ENCODE measurements at regions not wholly inside any gene's neighbourhood (a gene's known extent, or its start where the extent isn't known, plus 50 kb on each side); places are given as distances from the start of the nearest gene placed in this dataset.

- Histone ChIP-seq H3K4me1 (ENCODE audit: control insufficient read depth, insufficient read depth, low read length) (no peaks in the 10 kb centered on the region), H3K9ac (ENCODE audit: low read depth, low read length) (no peak overlapping the region), H3K4me2 (ENCODE audit: low read length) (no peak overlapping the region), H3K27me3 (ENCODE audit: control insufficient read depth, insufficient read depth, low read length) (no peaks in the 10 kb centered on the region), H3K36me3 (ENCODE audit: insufficient read depth, low read length) (no peaks in the 10 kb centered on the region), H3K4me3 (ENCODE audit: low read length) (no peak overlapping the region), H3K9me3 (replicated peaks; ENCODE audit: low read length) (no peaks in the 10 kb centered on the region)
These were observed 427.0 kb upstream of the RBMS3 start for GRCh38 chr3:28853830-28854229.

GRCh38 chr3:28856796-28857195 lies 424.1 kb upstream of the RBMS3 start:
- Histone ChIP-seq H3K4me3 (ENCODE audit: low read length) (no peak overlapping the region), H3K27me3 (ENCODE audit: control insufficient read depth, insufficient read depth, low read length) (no peaks in the 10 kb centered on the region), H3K9me3 (replicated peaks; ENCODE audit: low read length) (no peaks in the 10 kb centered on the region), H3K4me2 (ENCODE audit: low read length) (no peak overlapping the region), H3K4me1 (ENCODE audit: control insufficient read depth, insufficient read depth, low read length) (peaks cover 20% of the 10 kb centered on the region), H3K9ac (ENCODE audit: low read depth, low read length) (no peak overlapping the region), H3K36me3 (ENCODE audit: insufficient read depth, low read length) (no peaks in the 10 kb centered on the region)

GRCh38 chr3:28859897-28860296 lies 421.0 kb upstream of the RBMS3 start:
- Histone ChIP-seq H3K27me3 (ENCODE audit: control insufficient read depth, insufficient read depth, low read length) (no peaks in the 10 kb centered on the region), H3K4me2 (ENCODE audit: low read length) (peak overlapping the region; percentile 50), H3K4me1 (ENCODE audit: control insufficient read depth, insufficient read depth, low read length) (peaks cover 20% of the 10 kb centered on the region), H3K4me3 (ENCODE audit: low read length) (no peak overlapping the region), H3K36me3 (ENCODE audit: insufficient read depth, low read length) (no peaks in the 10 kb centered on the region), H3K9ac (ENCODE audit: low read depth, low read length) (peak overlapping the region; percentile 53), H3K9me3 (replicated peaks; ENCODE audit: low read length) (no peaks in the 10 kb centered on the region)

- no peaks in the 10 kb centered on the region for H3K27me3 ChIP-seq (ENCODE audit: control insufficient read depth, insufficient read depth, low read length)
- H3K4me3 ChIP-seq (ENCODE audit: low read length), result peak overlapping the region; percentile 6
These were observed 420.6 kb upstream of the RBMS3 start for GRCh38 chr3:28860307-28860706.

GRCh38 chr3:28863186-28863585 lies 417.7 kb upstream of the RBMS3 start:
- no peaks in the 10 kb centered on the region for H3K36me3 ChIP-seq (ENCODE audit: insufficient read depth, low read length)
- peak overlapping the region; percentile 68 for H3K4me2 ChIP-seq (ENCODE audit: low read length)
- no peaks in the 10 kb centered on the region for H3K27me3 ChIP-seq (ENCODE audit: control insufficient read depth, insufficient read depth, low read length)
- peak overlapping the region; percentile 5 for H3K9ac ChIP-seq (ENCODE audit: low read depth, low read length)
- no peak overlapping the region for H3K4me3 ChIP-seq (ENCODE audit: low read length)
- peaks cover 20% of the 10 kb centered on the region for H3K4me1 ChIP-seq (ENCODE audit: control insufficient read depth, insufficient read depth, low read length)
- no peaks in the 10 kb centered on the region for H3K9me3 ChIP-seq (replicated peaks; ENCODE audit: low read length)

More at GRCh38 chr3:28860307-28860706, 420.6 kb upstream of the RBMS3 start:
- Histone ChIP-seq H3K9ac (ENCODE audit: low read depth, low read length) (peak overlapping the region; percentile 53), H3K9me3 (replicated peaks; ENCODE audit: low read length) (no peaks in the 10 kb centered on the region), H3K4me2 (ENCODE audit: low read length) (peak overlapping the region; percentile 50), H3K4me1 (ENCODE audit: control insufficient read depth, insufficient read depth, low read length) (peaks cover 20% of the 10 kb centered on the region), H3K36me3 (ENCODE audit: insufficient read depth, low read length) (no peaks in the 10 kb centered on the region)

GRCh38 chr3:28867836-28868235 lies 413.0 kb upstream of the RBMS3 start:
- no peak overlapping the region for H3K4me3 ChIP-seq (ENCODE audit: low read length)
- no peaks in the 10 kb centered on the region for H3K9me3 ChIP-seq (replicated peaks; ENCODE audit: low read length)
- H3K36me3 ChIP-seq (ENCODE audit: insufficient read depth, low read length), result no peaks in the 10 kb centered on the region
- no peak overlapping the region for H3K9ac ChIP-seq (ENCODE audit: low read depth, low read length)
- H3K27me3 ChIP-seq (ENCODE audit: control insufficient read depth, insufficient read depth, low read length), result no peaks in the 10 kb centered on the region
- no peak overlapping the region for H3K4me2 ChIP-seq (ENCODE audit: low read length)
- H3K4me1 ChIP-seq (ENCODE audit: control insufficient read depth, insufficient read depth, low read length), result no peaks in the 10 kb centered on the region

- no peaks in the 10 kb centered on the region for H3K9me3 ChIP-seq (replicated peaks; ENCODE audit: low read length)
- H3K27me3 ChIP-seq (ENCODE audit: control insufficient read depth, insufficient read depth, low read length), result no peaks in the 10 kb centered on the region
- H3K4me3 ChIP-seq (ENCODE audit: low read length), result no peak overlapping the region
- no peak overlapping the region for H3K4me2 ChIP-seq (ENCODE audit: low read length)
- H3K36me3 ChIP-seq (ENCODE audit: insufficient read depth, low read length), result no peaks in the 10 kb centered on the region
- no peaks in the 10 kb centered on the region for H3K4me1 ChIP-seq (ENCODE audit: control insufficient read depth, insufficient read depth, low read length)
- no peak overlapping the region for H3K9ac ChIP-seq (ENCODE audit: low read depth, low read length)
These were observed 412.0 kb upstream of the RBMS3 start for GRCh38 chr3:28868897-28869296.

GRCh38 chr3:28877912-28878311 lies 403.0 kb upstream of the RBMS3 start:
- Histone ChIP-seq H3K36me3 (ENCODE audit: insufficient read depth, low read length) (no peaks in the 10 kb centered on the region), H3K4me1 (ENCODE audit: control insufficient read depth, insufficient read depth, low read length) (peaks cover 4% of the 10 kb centered on the region), H3K4me2 (ENCODE audit: low read length) (no peak overlapping the region), H3K9me3 (replicated peaks; ENCODE audit: low read length) (no peaks in the 10 kb centered on the region), H3K27me3 (ENCODE audit: control insufficient read depth, insufficient read depth, low read length) (no peaks in the 10 kb centered on the region), H3K9ac (ENCODE audit: low read depth, low read length) (no peak overlapping the region), H3K4me3 (ENCODE audit: low read length) (no peak overlapping the region)

- Histone ChIP-seq H3K4me2 (ENCODE audit: low read length) (no peak overlapping the region), H3K27me3 (ENCODE audit: control insufficient read depth, insufficient read depth, low read length) (no peaks in the 10 kb centered on the region), H3K4me3 (ENCODE audit: low read length) (no peak overlapping the region), H3K9ac (ENCODE audit: low read depth, low read length) (no peak overlapping the region), H3K9me3 (replicated peaks; ENCODE audit: low read length) (no peaks in the 10 kb centered on the region), H3K4me1 (ENCODE audit: control insufficient read depth, insufficient read depth, low read length) (no peaks in the 10 kb centered on the region), H3K36me3 (ENCODE audit: insufficient read depth, low read length) (no peaks in the 10 kb centered on the region)
These were observed 390.5 kb upstream of the RBMS3 start for GRCh38 chr3:28890373-28890772.

GRCh38 chr3:28891485-28891884 lies 389.4 kb upstream of the RBMS3 start:
- no peak overlapping the region for H3K4me2 ChIP-seq (ENCODE audit: low read length)
- no peak overlapping the region for H3K4me3 ChIP-seq (ENCODE audit: low read length)
- no peak overlapping the region for H3K9ac ChIP-seq (ENCODE audit: low read depth, low read length)
- H3K4me1 ChIP-seq (ENCODE audit: control insufficient read depth, insufficient read depth, low read length), result no peaks in the 10 kb centered on the region
- H3K36me3 ChIP-seq (ENCODE audit: insufficient read depth, low read length), result no peaks in the 10 kb centered on the region
- no peaks in the 10 kb centered on the region for H3K9me3 ChIP-seq (replicated peaks; ENCODE audit: low read length)
- H3K27me3 ChIP-seq (ENCODE audit: control insufficient read depth, insufficient read depth, low read length), result no peaks in the 10 kb centered on the region

- Histone ChIP-seq H3K4me2 (ENCODE audit: low read length) (no peak overlapping the region), H3K4me1 (ENCODE audit: control insufficient read depth, insufficient read depth, low read length) (no peaks in the 10 kb centered on the region), H3K27me3 (ENCODE audit: control insufficient read depth, insufficient read depth, low read length) (no peaks in the 10 kb centered on the region), H3K9ac (ENCODE audit: low read depth, low read length) (no peak overlapping the region), H3K4me3 (ENCODE audit: low read length) (no peak overlapping the region), H3K9me3 (replicated peaks; ENCODE audit: low read length) (no peaks in the 10 kb centered on the region), H3K36me3 (ENCODE audit: insufficient read depth, low read length) (no peaks in the 10 kb centered on the region)
These were observed 380.6 kb upstream of the RBMS3 start for GRCh38 chr3:28900301-28900700.

GRCh38 chr3:28901018-28901417 lies 379.9 kb upstream of the RBMS3 start:
- Histone ChIP-seq H3K9me3 (replicated peaks; ENCODE audit: low read length) (no peaks in the 10 kb centered on the region), H3K9ac (ENCODE audit: low read depth, low read length) (no peak overlapping the region), H3K27me3 (ENCODE audit: control insufficient read depth, insufficient read depth, low read length) (no peaks in the 10 kb centered on the region), H3K4me1 (ENCODE audit: control insufficient read depth, insufficient read depth, low read length) (no peaks in the 10 kb centered on the region), H3K4me3 (ENCODE audit: low read length) (no peak overlapping the region), H3K36me3 (ENCODE audit: insufficient read depth, low read length) (no peaks in the 10 kb centered on the region), H3K4me2 (ENCODE audit: low read length) (no peak overlapping the region)
